H1 (cell line): ENCODE measurements at regions not wholly inside any gene's neighbourhood (a gene's known extent, or its start where the extent isn't known, plus 50 kb on each side); places are given as distances from the start of the nearest gene placed in this dataset.

Source experiments
- CHD2 ChIP-seq: IDR thresholded peaks from 2 replicates; pipeline ENCODE4 v1.6.1; 2012; ENCODE audit warnings: low read length, improper control_type of control experiment
- FOSL1 ChIP-seq: IDR thresholded peaks from 2 replicates; pipeline ENCODE4 v1.6.1; 2011; ENCODE audit warnings: mild to moderate bottlenecking, low read depth, low read length, moderate library complexity; ENCODE audit not compliant: insufficient read depth
- SAP30 ChIP-seq: fragments of 300-600 bp; sonication (generic); IDR thresholded peaks from 2 replicates; pipeline ENCODE4 v1.7.1; 2012; ENCODE audit warnings: low read length, moderate library complexity, mild to moderate bottlenecking, inconsistent platforms; ENCODE audit not compliant: insufficient read depth, insufficient replicate concordance
- SP1 ChIP-seq: IDR thresholded peaks from 2 replicates; pipeline ENCODE4 v1.6.1; 2011; ENCODE audit warnings: low read depth, low read length
- TAF1 ChIP-seq: IDR thresholded peaks from 2 replicates; pipeline ENCODE4 v1.6.1; 2011; ENCODE audit warnings: mild to moderate bottlenecking, low read depth, low read length

DNA sequence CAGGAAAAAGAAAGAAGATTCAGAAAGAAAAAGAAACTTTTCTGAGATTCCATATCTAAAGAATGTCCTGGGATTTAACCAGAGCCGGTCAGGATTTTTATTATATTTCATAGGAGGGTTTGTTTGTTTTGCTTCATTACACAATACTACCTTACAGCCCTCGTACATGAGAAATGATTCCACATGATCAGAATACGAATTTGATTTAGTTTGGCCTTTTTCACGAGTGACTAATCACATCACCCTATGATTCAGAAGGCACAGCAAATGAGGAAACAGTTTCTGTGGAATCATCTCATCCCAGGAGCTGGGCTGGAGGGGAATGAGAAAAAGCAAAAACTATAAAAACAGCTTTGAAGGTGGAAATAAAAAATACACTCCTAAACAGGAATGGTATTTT lies 54.7 kb upstream of the VWC2 start (continued):
- TF ChIP-seq TAF1 (no peak), SAP30 (no peak), FOSL1 (no peak), CHD2 (no peak), SP1 (no peak)
